ENCODE measurements at regions not wholly inside any gene's neighbourhood (a gene's known extent, or its start where the extent isn't known, plus 50 kb on each side); places are given as distances from the start of the nearest gene placed in this dataset.

DNA sequence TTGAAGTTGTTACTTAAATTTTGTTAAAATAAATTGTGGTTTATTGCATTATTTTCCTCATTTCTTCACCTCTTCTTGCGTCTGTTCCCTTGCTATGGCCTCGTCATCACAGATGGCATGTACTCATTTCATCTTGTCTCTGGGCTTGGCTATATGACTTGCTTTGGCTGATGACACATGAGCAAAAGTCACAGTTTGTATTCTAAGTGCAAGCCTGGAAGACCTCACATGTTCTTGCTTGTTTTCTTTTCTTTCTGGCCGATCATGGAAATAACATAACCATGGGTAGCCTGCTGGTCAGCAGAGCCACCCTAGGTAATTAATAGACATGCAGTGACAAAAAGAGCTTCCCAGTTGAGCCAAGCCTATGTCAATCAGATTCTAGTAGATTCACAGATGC, 527.9 kb downstream of the SPRY1 start:
- TF ChIP-seq, protein P1, sequence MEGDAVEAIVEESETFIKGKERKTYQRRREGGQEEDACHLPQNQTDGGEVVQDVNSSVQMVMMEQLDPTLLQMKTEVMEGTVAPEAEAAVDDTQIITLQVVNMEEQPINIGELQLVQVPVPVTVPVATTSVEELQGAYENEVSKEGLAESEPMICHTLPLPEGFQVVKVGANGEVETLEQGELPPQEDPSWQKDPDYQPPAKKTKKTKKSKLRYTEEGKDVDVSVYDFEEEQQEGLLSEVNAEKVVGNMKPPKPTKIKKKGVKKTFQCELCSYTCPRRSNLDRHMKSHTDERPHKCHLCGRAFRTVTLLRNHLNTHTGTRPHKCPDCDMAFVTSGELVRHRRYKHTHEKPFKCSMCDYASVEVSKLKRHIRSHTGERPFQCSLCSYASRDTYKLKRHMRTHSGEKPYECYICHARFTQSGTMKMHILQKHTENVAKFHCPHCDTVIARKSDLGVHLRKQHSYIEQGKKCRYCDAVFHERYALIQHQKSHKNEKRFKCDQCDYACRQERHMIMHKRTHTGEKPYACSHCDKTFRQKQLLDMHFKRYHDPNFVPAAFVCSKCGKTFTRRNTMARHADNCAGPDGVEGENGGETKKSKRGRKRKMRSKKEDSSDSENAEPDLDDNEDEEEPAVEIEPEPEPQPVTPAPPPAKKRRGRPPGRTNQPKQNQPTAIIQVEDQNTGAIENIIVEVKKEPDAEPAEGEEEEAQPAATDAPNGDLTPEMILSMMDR (IDR thresholded peaks at IDR 0.05; ENCODE audit: low read length) = no peak
- no peak for TF ChIP-seq EZH2 (IDR thresholded peaks at IDR 0.05; ENCODE audit: borderline replicate concordance, low read length)
